ENCODE measurements at regions not wholly inside any gene's neighbourhood (a gene's known extent, or its start where the extent isn't known, plus 50 kb on each side); places are given as distances from the start of the nearest gene placed in this dataset.

GRCh38 chr11:114764563-114764962, 86.2 kb downstream of the NXPE2 start:
- ChIA-PET CTCF (interaction anchor here (0.6 kb wide), 1 partner anchor 9 kb away, joined by 7 read pairs; no protein-coding TSS in a partner anchor), POLR2A (no interaction called here)
- no peak overlapping the region for H3K27ac ChIP-seq (ENCODE audit: low read length)
- H3K36me3 ChIP-seq (ENCODE audit: control insufficient read depth, insufficient read depth, low read length): no peaks in the 10 kb centered on the region
- no peak overlapping the region for H3K4me3 ChIP-seq (ENCODE audit: low read depth in 2 of 2, low read length in 2 of 2)
- intact Hi-C loops (cut with micrococcal nuclease; ENCODE audit: unreplicated experiment): no loop called here
- ATAC-seq (no peak), DNase-seq (ENCODE audit: low read depth, low spot score) (no peak)
- no peaks in the 10 kb centered on the region for H3K27me3 ChIP-seq (ENCODE audit: control insufficient read depth, insufficient read depth, low read length)
- BruUV-seq (replicated peaks): no TSS peak
- H3K4me1 ChIP-seq (ENCODE audit: control insufficient read depth, insufficient read depth, low read length): no peaks in the 10 kb centered on the region
- no peaks in the 10 kb centered on the region for H3K9me3 ChIP-seq (ENCODE audit: control insufficient read depth, insufficient read depth, low read depth, low read length)
- in situ Hi-C loops (cut with HindIII; ENCODE audit: low pct_unique_long_range_greater_than_20kb, low sequenced_read_pairs): no loop called here
- TF ChIP-seq REST (IDR thresholded peaks at IDR 0.05; ENCODE audit: insufficient read depth in 1 of 2, low read depth in 2 of 2, low read length in 1 of 2) (no peak), SIN3A (IDR thresholded peaks at IDR 0.05; ENCODE audit: borderline replicate concordance, insufficient read depth, low read depth, low read length) (no peak), TCF7L2 (IDR thresholded peaks at IDR 0.05; ENCODE audit: low read depth, low read length) (no peak), POLR2AphosphoS5 (IDR thresholded peaks at IDR 0.05; ENCODE audit: low read depth, low read length) (no peak)
- TF ChIP-seq, protein P1, sequence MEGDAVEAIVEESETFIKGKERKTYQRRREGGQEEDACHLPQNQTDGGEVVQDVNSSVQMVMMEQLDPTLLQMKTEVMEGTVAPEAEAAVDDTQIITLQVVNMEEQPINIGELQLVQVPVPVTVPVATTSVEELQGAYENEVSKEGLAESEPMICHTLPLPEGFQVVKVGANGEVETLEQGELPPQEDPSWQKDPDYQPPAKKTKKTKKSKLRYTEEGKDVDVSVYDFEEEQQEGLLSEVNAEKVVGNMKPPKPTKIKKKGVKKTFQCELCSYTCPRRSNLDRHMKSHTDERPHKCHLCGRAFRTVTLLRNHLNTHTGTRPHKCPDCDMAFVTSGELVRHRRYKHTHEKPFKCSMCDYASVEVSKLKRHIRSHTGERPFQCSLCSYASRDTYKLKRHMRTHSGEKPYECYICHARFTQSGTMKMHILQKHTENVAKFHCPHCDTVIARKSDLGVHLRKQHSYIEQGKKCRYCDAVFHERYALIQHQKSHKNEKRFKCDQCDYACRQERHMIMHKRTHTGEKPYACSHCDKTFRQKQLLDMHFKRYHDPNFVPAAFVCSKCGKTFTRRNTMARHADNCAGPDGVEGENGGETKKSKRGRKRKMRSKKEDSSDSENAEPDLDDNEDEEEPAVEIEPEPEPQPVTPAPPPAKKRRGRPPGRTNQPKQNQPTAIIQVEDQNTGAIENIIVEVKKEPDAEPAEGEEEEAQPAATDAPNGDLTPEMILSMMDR (IDR thresholded peaks at IDR 0.05): no peak

DNA sequence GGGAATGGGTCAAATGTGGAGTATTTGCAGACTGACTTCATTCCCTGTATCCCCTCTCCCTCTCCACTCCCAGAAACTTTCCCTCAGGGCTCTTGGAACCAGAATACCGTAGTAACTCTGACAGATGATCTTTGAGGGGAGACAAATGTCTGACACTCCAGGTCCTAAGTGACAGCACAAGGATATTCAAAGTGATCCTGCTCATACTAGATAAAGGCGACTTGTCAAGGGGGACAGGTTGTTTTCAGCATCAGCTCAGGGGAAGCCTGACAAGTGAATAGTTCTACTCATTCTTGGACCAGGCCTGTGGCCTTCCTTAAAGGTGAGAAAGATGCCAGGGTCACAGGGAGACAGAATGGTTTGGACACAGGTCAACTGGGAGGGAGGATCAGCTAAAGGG, 92.8 kb downstream of the NXPE2 start:
- ChIA-PET POLR2A (no interaction called here), CTCF (no interaction called here)
- intact Hi-C loops (cut with micrococcal nuclease; ENCODE audit: unreplicated experiment): loop anchor here (5.0 kb wide), 1 partner anchor 546 kb away; no protein-coding TSS in a partner anchor
- in situ Hi-C loops (cut with HindIII; ENCODE audit: low pct_unique_long_range_greater_than_20kb, low sequenced_read_pairs): no loop called here
- TF ChIP-seq TCF7L2 (IDR thresholded peaks at IDR 0.05; ENCODE audit: low read depth, low read length) (no peak), REST (IDR thresholded peaks at IDR 0.05; ENCODE audit: insufficient read depth in 1 of 2, low read depth in 2 of 2, low read length in 1 of 2) (no peak), POLR2AphosphoS5 (IDR thresholded peaks at IDR 0.05; ENCODE audit: low read depth, low read length) (no peak), SIN3A (IDR thresholded peaks at IDR 0.05; ENCODE audit: borderline replicate concordance, insufficient read depth, low read depth, low read length) (no peak)
- TF ChIP-seq, protein P1 (IDR thresholded peaks at IDR 0.05): no peak
- H3K4me1 ChIP-seq (ENCODE audit: control insufficient read depth, insufficient read depth, low read length): no peaks in the 10 kb centered on the region
- H3K36me3 ChIP-seq (ENCODE audit: control insufficient read depth, insufficient read depth, low read length): no peaks in the 10 kb centered on the region
- no peaks in the 10 kb centered on the region for H3K27me3 ChIP-seq (ENCODE audit: control insufficient read depth, insufficient read depth, low read length)
- no peak for ATAC-seq
- H3K27ac ChIP-seq (ENCODE audit: low read length): no peak overlapping the region
- DNase-seq (ENCODE audit: low read depth, low spot score): no peak
- no peaks in the 10 kb centered on the region for H3K9me3 ChIP-seq (ENCODE audit: control insufficient read depth, insufficient read depth, low read depth, low read length)
- BruUV-seq (replicated peaks): no TSS peak
- H3K4me3 ChIP-seq (ENCODE audit: low read depth in 2 of 2, low read length in 2 of 2): no peak overlapping the region

All from Panc1 (cell line).